Fibroblast of lung (primary cell): ENCODE measurements at regions not wholly inside any gene's neighbourhood (a gene's known extent, or its start where the extent isn't known, plus 50 kb on each side); places are given as distances from the start of the nearest gene placed in this dataset.

Experiments
- DNase-seq, 2 donors: peaks; one replicate each; pipeline versions ENCODE4 v3.0.0 to v3.0.0-alpha.2; 2010; ENCODE audit warnings: low read depth in 2 of 2
- H2AFZ ChIP-seq: 2 replicates; pipeline ENCODE4 v1.5.1; 2012; ENCODE audit warnings: low read length, control low read depth, inconsistent platforms
- H3K27ac ChIP-seq: 2 replicates; pipeline ENCODE4 v1.5.1; 2011; ENCODE audit warnings: low read length, control low read depth; ENCODE audit not compliant: insufficient read depth
- H3K27me3 ChIP-seq: 2 replicates; pipeline ENCODE4 v1.5.1; 2011; ENCODE audit warnings: mild to moderate bottlenecking, low read length; ENCODE audit not compliant: control insufficient read depth, insufficient read depth
- H3K36me3 ChIP-seq: 2 replicates; pipeline ENCODE4 v1.5.1; 2011; ENCODE audit warnings: low read length; ENCODE audit not compliant: control insufficient read depth, insufficient read depth
- H3K4me1 ChIP-seq: 2 replicates; pipeline ENCODE4 v1.5.1; 2011; ENCODE audit warnings: low read length; ENCODE audit not compliant: control insufficient read depth, insufficient read depth; ENCODE audit errors: extremely low read depth
- H3K4me2 ChIP-seq: 2 replicates; pipeline ENCODE4 v1.5.1; 2011; ENCODE audit warnings: low read length, control low read depth; ENCODE audit not compliant: insufficient read depth; ENCODE audit errors: extremely low read depth
- H3K4me3 ChIP-seq, 4 experiments: fragments of 200-600 bp in 1 of 4; sonication (generic) in 1 of 4; replicated peaks in 1 of 4; 2 replicates each; pipeline ENCODE4 v1.5.1; 2011 to 2016; ENCODE audit warnings: low read length in 4 of 4, low read depth in 3 of 4, mild to moderate bottlenecking in 3 of 4, control low read depth in 2 of 4, inconsistent platforms in 1 of 4, mixed read lengths in 1 of 4; ENCODE audit not compliant: insufficient read depth in 1 of 4; ENCODE audit errors: control extremely low read depth in 1 of 4
- H3K79me2 ChIP-seq: 2 replicates; pipeline ENCODE4 v1.5.1; 2012; ENCODE audit warnings: mild to moderate bottlenecking, low read length, inconsistent platforms; ENCODE audit not compliant: control insufficient read depth, insufficient read depth
- H3K9ac ChIP-seq: 2 replicates; pipeline ENCODE4 v1.5.1; 2011; ENCODE audit warnings: mild to moderate bottlenecking, low read length, control low read depth; ENCODE audit not compliant: insufficient read depth
- H3K9me3 ChIP-seq: 2 replicates; pipeline ENCODE4 v1.5.1; 2012; ENCODE audit warnings: low read depth, low read length; ENCODE audit not compliant: control insufficient read depth, insufficient read depth
- H4K20me1 ChIP-seq: 2 replicates; pipeline ENCODE4 v1.5.1; 2011; ENCODE audit warnings: low read length; ENCODE audit not compliant: control insufficient read depth, insufficient read depth; ENCODE audit errors: extremely low read depth
- EZH2 ChIP-seq: IDR thresholded peaks from 2 replicates; pipeline ENCODE4 v1.5.1; 2012; ENCODE audit warnings: low read length, control low read depth, mild to moderate bottlenecking; ENCODE audit errors: missing control alignments
- TF ChIP-seq, protein P1 (sequence below), 2 donors: IDR thresholded peaks in 1 of 2; conservative IDR thresholded peaks in 1 of 2; 1 replicate in 1 of 2; 2 replicates in 1 of 2; pipeline ENCODE4 v1.5.1; 2011 to 2012; ENCODE audit warnings: low read length in 2 of 2, control low read depth in 1 of 2, inconsistent platforms in 1 of 2, low read depth in 1 of 2, mild to moderate bottlenecking in 1 of 2

DNA sequence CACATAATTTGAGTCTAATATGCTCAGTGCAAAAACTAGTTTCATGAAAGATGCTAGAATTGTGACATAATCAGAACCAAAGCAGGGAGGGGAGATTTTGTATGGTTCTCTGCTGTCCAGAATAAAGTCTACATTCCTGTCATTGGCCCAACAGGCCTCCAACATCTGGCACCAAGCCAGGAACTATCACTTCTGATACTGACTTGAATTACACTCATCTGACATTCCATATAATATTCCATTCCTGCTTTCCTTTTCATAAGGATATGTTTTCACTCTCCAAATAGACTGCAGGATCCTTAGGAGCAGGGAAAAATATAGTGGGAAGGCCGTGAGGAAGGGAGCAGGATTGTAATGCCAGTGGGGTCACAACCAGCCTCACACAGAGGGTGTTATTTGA lies 84.6 kb upstream of the BTN3A2 start:
- H3K9ac ChIP-seq, result no peak overlapping the region
- no peaks in the 10 kb centered on the region for H3K36me3 ChIP-seq
- no peaks in the 10 kb centered on the region for H3K9me3 ChIP-seq
- H2AFZ ChIP-seq, result no peak overlapping the region
- H3K4me1 ChIP-seq, result no peaks in the 10 kb centered on the region
- no peak overlapping the region for H3K27ac ChIP-seq
- no peaks in the 10 kb centered on the region for H3K27me3 ChIP-seq
- no peaks in the 10 kb centered on the region for H3K79me2 ChIP-seq
- H4K20me1 ChIP-seq, result no peaks in the 10 kb centered on the region
- TF ChIP-seq EZH2, result no peak
- TF ChIP-seq, protein P1, sequence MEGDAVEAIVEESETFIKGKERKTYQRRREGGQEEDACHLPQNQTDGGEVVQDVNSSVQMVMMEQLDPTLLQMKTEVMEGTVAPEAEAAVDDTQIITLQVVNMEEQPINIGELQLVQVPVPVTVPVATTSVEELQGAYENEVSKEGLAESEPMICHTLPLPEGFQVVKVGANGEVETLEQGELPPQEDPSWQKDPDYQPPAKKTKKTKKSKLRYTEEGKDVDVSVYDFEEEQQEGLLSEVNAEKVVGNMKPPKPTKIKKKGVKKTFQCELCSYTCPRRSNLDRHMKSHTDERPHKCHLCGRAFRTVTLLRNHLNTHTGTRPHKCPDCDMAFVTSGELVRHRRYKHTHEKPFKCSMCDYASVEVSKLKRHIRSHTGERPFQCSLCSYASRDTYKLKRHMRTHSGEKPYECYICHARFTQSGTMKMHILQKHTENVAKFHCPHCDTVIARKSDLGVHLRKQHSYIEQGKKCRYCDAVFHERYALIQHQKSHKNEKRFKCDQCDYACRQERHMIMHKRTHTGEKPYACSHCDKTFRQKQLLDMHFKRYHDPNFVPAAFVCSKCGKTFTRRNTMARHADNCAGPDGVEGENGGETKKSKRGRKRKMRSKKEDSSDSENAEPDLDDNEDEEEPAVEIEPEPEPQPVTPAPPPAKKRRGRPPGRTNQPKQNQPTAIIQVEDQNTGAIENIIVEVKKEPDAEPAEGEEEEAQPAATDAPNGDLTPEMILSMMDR (conservative IDR thresholded peaks at IDR 0.05 in 1 of 2, IDR thresholded peaks at IDR 0.05 in 1 of 2; ENCODE audit: low read depth in 1 of 2, low read length in 2 of 2), result no peak
- H3K4me2 ChIP-seq, result no peak overlapping the region
- DNase-seq, result no peak
- no peak overlapping the region for H3K4me3 ChIP-seq

DNA sequence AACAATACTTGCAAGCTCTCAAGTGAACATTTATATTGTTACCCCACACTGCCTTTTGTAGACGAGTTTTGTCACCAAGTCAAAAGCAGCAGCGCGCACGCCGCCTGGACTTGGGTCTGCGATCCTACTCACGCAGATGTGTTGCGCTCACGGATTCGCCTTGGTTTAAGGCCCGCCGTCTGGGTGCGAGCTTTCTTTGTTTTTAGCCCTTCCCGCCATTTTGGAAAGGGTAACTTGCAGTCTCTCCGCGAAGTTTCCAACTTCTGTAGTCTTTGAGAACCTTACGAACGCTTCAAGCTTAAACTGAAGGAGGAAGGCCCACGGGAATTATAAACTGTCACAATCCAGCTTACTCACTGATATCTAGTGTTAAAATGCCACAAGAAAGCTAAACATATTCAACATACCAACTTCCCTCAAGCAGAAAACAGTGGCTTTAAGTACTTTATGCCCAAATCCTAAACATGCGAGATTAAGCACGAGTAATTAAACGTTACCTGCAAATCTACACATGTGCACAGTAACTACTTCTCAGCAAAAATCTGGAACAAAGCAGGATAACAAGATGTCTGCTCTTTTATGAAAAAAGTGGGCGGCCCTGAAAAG lies 80.4 kb upstream of the BTN3A2 start:
- no peaks in the 10 kb centered on the region for H3K79me2 ChIP-seq
- peak overlapping the region; percentile 60 to 100 (median 77) for H3K4me3 ChIP-seq
- no peaks in the 10 kb centered on the region for H4K20me1 ChIP-seq
- peak overlapping the region; percentile 73 for H3K9ac ChIP-seq
- no peaks in the 10 kb centered on the region for H3K9me3 ChIP-seq
- H3K36me3 ChIP-seq, result no peaks in the 10 kb centered on the region
- no peaks in the 10 kb centered on the region for H3K4me1 ChIP-seq
- peak overlapping the region; percentile 42 for H2AFZ ChIP-seq
- H3K27ac ChIP-seq, result peak overlapping the region; percentile 97
- H3K4me2 ChIP-seq, result peak overlapping the region; percentile 92
- TF ChIP-seq EZH2, result no peak
- TF ChIP-seq, protein P1 (conservative IDR thresholded peaks at IDR 0.05 in 1 of 2, IDR thresholded peaks at IDR 0.05 in 1 of 2; ENCODE audit: low read depth in 1 of 2, low read length in 2 of 2), result no peak
- no peaks in the 10 kb centered on the region for H3K27me3 ChIP-seq
- peak; percentile 74 to 76 for DNase-seq

DNA sequence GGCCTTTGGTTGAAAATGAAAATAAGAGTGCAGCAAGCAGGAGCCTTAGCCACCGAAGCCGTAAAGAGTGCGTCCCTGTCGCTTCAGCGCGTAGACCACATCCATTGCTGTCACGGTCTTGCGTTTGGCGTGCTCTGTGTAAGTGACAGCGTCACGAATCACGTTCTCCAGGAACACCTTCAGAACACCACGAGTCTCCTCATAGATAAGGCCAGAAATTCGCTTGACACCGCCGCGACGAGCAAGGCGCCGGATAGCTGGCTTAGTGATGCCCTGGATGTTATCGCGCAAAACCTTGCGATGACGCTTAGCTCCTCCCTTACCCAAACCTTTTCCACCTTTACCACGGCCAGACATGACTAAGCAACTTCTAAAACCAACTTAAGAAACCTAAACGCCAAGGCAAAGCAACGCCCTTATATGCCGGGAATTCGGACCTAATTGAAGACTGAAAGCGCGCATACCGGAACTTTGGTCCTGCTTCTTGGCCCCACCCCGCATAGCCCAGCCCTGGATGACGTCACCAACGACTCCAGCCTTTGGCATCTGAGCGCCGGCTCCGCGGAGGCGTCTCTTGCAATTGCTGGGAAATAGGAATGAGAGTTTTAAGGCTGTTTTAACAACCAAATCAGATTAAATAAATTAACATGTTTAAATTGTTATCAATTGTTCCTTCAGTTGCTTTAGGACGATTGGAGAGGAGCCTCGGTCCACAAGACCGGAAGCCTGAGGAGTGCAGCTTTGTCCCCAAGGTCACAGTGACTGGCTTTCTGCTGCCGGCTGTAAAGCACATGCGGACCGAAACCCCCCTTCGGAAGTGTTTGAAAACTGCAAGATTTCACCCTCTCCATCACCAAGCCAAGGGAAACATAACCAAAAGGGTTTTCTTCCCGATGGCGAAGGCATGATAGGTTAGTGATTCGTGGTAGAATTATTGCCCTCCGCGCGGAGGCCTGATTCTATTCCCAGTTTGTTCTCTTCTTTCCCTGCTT lies 79.6 kb upstream of the BTN3A2 start:
- H3K79me2 ChIP-seq, result no peaks in the 10 kb centered on the region

More for the DNA sequence above, 79.6 kb upstream of the BTN3A2 start:
- Histone ChIP-seq H3K4me1 (no peaks in the 10 kb centered on the region), H3K9me3 (no peaks in the 10 kb centered on the region), H3K27me3 (no peaks in the 10 kb centered on the region), H4K20me1 (no peaks in the 10 kb centered on the region), H3K9ac (peak overlapping the region; percentile 73), H3K27ac (peak overlapping the region; percentile 97), H3K36me3 (no peaks in the 10 kb centered on the region), H3K4me3 (peak overlapping the region; percentile 60 to 100 (median 77)), H3K4me2 (peak overlapping the region; percentile 92), H2AFZ (peak overlapping the region; percentile 42)
- TF ChIP-seq EZH2, result no peak
- TF ChIP-seq, protein P1 (conservative IDR thresholded peaks at IDR 0.05 in 1 of 2, IDR thresholded peaks at IDR 0.05 in 1 of 2; ENCODE audit: low read depth in 1 of 2, low read length in 2 of 2), result no peak
- peak; percentile 99 to 100 for DNase-seq
